Transverse colon (tissue), 4 donors: ENCODE measurements at regions not wholly inside any gene's neighbourhood (a gene's known extent, or its start where the extent isn't known, plus 50 kb on each side); places are given as distances from the start of the nearest gene placed in this dataset.

Source experiments
- DNase-seq: peaks from one replicate; pipeline ENCODE4 v3.0.0-alpha.2; 2019
- H3K27ac ChIP-seq, 4 donors: fragments of 200-600 bp; sonication (generic); 2 replicates each; pipeline ENCODE4 v1.5.1; 2016 to 2018; ENCODE audit warnings: inconsistent platforms in 4 of 4
- H3K27me3 ChIP-seq: fragments of 200-600 bp; sonication (generic); 2 replicates; pipeline ENCODE4 v1.5.1; 2017; ENCODE audit warnings: inconsistent platforms
- H3K36me3 ChIP-seq, 4 donors: fragments of 200-600 bp; sonication (generic); 2 replicates each; pipeline ENCODE4 v1.5.1; 2017 to 2019; ENCODE audit warnings: inconsistent platforms in 4 of 4
- H3K4me1 ChIP-seq, 4 donors: fragments of 200-600 bp; sonication (generic); 2 replicates each; pipeline ENCODE4 v1.5.1; 2017 to 2020; ENCODE audit warnings: inconsistent platforms in 4 of 4
- H3K4me3 ChIP-seq, 4 donors: fragments of 200-600 bp; sonication (generic); 1 replicate in 1 of 4; 2 replicates in 3 of 4; pipeline versions ENCODE4 v1.5.1 to v1.6.1; 2017 to 2019; ENCODE audit warnings: inconsistent platforms in 4 of 4
- H3K9me3 ChIP-seq, 2 donors: fragments of 200-600 bp; sonication (generic); 2 replicates each; pipeline ENCODE4 v1.5.1; 2017 to 2019; ENCODE audit warnings: inconsistent platforms in 2 of 2
- EP300 ChIP-seq: sonication (generic); formaldehyde crosslinking; IDR thresholded peaks from one replicate; pipeline ENCODE4 v1.6.1; 2017; ENCODE audit warnings: antibody characterized with exemption, low read depth
- POLR2A ChIP-seq: fragments of 450-650 bp; IDR thresholded peaks from one replicate; pipeline ENCODE4 v1.6.1; 2016; ENCODE audit warnings: antibody characterized with exemption, mild to moderate bottlenecking, moderate library complexity
- POLR2AphosphoS5 ChIP-seq, 3 donors: sonication (generic); formaldehyde crosslinking; IDR thresholded peaks; one replicate each; pipeline ENCODE4 v1.6.1; 2016; ENCODE audit warnings: antibody characterized with exemption in 3 of 3
- WGBS, 2 donors: methylation state at CpG; one replicate each; pipeline ENCODE4 v1.1.5; 2018; ENCODE audit warnings: low coverage in 1 of 2; 5-methylcytosine and 5-hydroxymethylcytosine counted together
- in situ Hi-C, 4 donors: fragments of 200-750 bp; cut with MboI; loops; one replicate each; pipeline versions ENCODE4 v1.15.0 to v1.15.1; 2017; ENCODE audit warnings: low sequenced_read_pairs in 3 of 4, low pct_ligation_motif_present in 1 of 4, low pct_unique_long_range_greater_than_20kb in 1 of 4
- intact Hi-C: fragments of 100-400 bp; cut with DNase I; formaldehyde crosslinking; loops from one replicate; pipeline ENCODE4 v1.15.1; 2023; ENCODE audit warnings: low total_unique reads
- TF ChIP-seq, protein P1 (sequence below), 5 experiments: fragments of 200-600 bp in 3 of 5; fragments of 450-650 bp in 2 of 5; sonication (generic) in 3 of 5; IDR thresholded peaks; 1 replicate in 2 of 5; 2 replicates in 3 of 5; pipeline ENCODE4 v1.5.1; 2016 to 2017; ENCODE audit warnings: antibody characterized with exemption in 5 of 5, inconsistent platforms in 3 of 5, mild to moderate bottlenecking in 2 of 5, moderate library complexity in 1 of 5

- Histone ChIP-seq H3K4me3 (no peak overlapping the region), H3K4me1 (no peaks in the 10 kb centered on the region), H3K27ac (no peak overlapping the region), H3K9me3 (no peaks in the 10 kb centered on the region), H3K27me3 (no peaks in the 10 kb centered on the region), H3K36me3 (no peaks in the 10 kb centered on the region)
- 71 to 72% methylated on average over 1 of the region's 1 CpG for WGBS, 2 donors
- TF ChIP-seq POLR2A (no peak), EP300 (no peak)
- TF ChIP-seq, protein P1, sequence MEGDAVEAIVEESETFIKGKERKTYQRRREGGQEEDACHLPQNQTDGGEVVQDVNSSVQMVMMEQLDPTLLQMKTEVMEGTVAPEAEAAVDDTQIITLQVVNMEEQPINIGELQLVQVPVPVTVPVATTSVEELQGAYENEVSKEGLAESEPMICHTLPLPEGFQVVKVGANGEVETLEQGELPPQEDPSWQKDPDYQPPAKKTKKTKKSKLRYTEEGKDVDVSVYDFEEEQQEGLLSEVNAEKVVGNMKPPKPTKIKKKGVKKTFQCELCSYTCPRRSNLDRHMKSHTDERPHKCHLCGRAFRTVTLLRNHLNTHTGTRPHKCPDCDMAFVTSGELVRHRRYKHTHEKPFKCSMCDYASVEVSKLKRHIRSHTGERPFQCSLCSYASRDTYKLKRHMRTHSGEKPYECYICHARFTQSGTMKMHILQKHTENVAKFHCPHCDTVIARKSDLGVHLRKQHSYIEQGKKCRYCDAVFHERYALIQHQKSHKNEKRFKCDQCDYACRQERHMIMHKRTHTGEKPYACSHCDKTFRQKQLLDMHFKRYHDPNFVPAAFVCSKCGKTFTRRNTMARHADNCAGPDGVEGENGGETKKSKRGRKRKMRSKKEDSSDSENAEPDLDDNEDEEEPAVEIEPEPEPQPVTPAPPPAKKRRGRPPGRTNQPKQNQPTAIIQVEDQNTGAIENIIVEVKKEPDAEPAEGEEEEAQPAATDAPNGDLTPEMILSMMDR (IDR thresholded peaks at IDR 0.05) = no peak
- intact Hi-C loops (no loop called here), in situ Hi-C loops (no loop called here)
- DNase-seq = no peak
Observed at GRCh38 chr2:185147361-185147760, 549.0 kb downstream of the ZNF804A start.

DNA sequence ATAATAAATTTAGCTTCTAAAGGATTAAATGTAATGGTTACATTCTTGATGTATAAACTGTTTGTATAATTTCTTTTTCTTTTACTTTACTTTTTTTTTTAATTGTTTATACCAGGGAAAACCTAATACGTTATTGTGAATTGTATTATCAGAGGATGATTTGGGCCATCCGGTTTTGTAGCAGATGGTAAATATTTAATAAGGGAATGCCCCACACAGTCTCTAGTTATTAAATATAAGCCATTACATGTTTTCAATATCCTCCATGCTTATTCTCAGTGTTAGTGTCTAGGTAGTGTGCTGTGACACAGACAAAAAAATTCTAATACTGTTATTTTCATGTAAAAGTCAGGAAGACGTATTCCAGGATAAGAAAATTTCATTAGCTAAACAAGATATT, 553.9 kb downstream of the ZNF804A start:
- no peak overlapping the region for H3K4me3 ChIP-seq
- H3K36me3 ChIP-seq = no peaks in the 10 kb centered on the region
- 69 to 72% methylated on average over 3 of the region's 3 CpGs for WGBS, 2 donors
- intact Hi-C loops (no loop called here), in situ Hi-C loops (no loop called here)
- DNase-seq = no peak
- no peak overlapping the region for H3K27ac ChIP-seq
- H3K9me3 ChIP-seq = no peaks in the 10 kb centered on the region
- no peaks in the 10 kb centered on the region for H3K4me1 ChIP-seq
- no peaks in the 10 kb centered on the region for H3K27me3 ChIP-seq
- TF ChIP-seq POLR2AphosphoS5 (IDR thresholded peaks at IDR 0.05) (no peak), POLR2A (no peak), EP300 (no peak)
- TF ChIP-seq, protein P1 (IDR thresholded peaks at IDR 0.05) = no peak

DNA sequence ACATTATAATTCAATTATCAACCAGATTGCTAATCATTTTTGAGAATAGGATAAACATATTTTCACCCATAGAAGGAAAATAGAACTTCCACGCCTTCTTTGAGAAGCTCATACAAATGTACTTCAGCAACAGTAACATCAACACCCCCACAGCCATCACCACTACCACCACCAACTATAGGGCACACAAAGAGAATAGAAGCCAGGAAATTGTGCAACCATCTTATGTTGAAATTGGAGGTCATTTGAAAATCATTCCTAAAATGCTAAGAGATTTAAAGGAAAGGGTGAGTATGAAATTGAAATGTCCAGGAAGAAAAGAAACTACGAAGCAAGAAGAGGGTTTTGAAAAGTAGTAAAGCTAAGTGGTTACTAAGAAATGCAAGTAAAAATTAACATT, 563.4 kb downstream of the ZNF804A start:
- TF ChIP-seq POLR2A (no peak), POLR2AphosphoS5 (IDR thresholded peaks at IDR 0.05) (no peak), EP300 (no peak)
- TF ChIP-seq, protein P1 (IDR thresholded peaks at IDR 0.05) = no peak
- WGBS, 2 donors = 80% methylated on average over 2 of the region's 2 CpGs
- H3K27ac ChIP-seq = no peak overlapping the region
- no peak overlapping the region for H3K4me3 ChIP-seq
- intact Hi-C loops (no loop called here), in situ Hi-C loops (no loop called here)
- no peaks in the 10 kb centered on the region for H3K9me3 ChIP-seq
- H3K27me3 ChIP-seq = no peaks in the 10 kb centered on the region
- no peaks in the 10 kb centered on the region for H3K4me1 ChIP-seq
- no peaks in the 10 kb centered on the region for H3K36me3 ChIP-seq
- DNase-seq = no peak

GRCh38 chr2:185174353-185174752, 564.3 kb upstream of the FSIP2 start:
- DNase-seq = no peak
- no peaks in the 10 kb centered on the region for H3K9me3 ChIP-seq
- intact Hi-C loops = no loop called here
- H3K4me3 ChIP-seq = no peak overlapping the region
- WGBS, 2 donors = 77 to 100% methylated on average over 1 of the region's 1 CpG
- TF ChIP-seq EP300 (no peak), POLR2A (no peak), POLR2AphosphoS5 (IDR thresholded peaks at IDR 0.05) (no peak)
- TF ChIP-seq, protein P1 (IDR thresholded peaks at IDR 0.05) = no peak
- in situ Hi-C loops = no loop called here
- H3K27me3 ChIP-seq = no peaks in the 10 kb centered on the region
- H3K4me1 ChIP-seq = no peaks in the 10 kb centered on the region
- H3K36me3 ChIP-seq = no peaks in the 10 kb centered on the region
- H3K27ac ChIP-seq = no peak overlapping the region
